Right lobe of liver (tissue), 4 donors: ENCODE measurements at regions not wholly inside any gene's neighbourhood (a gene's known extent, or its start where the extent isn't known, plus 50 kb on each side); places are given as distances from the start of the nearest gene placed in this dataset.

Source experiments
- POLR2A ChIP-seq: fragments of 450-650 bp; IDR thresholded peaks from one replicate; pipeline ENCODE4 v1.6.1; 2017; ENCODE audit warnings: antibody characterized with exemption, mild to moderate bottlenecking
- TF ChIP-seq, protein P1 (sequence below), 4 donors: fragments of 200-600 bp in 3 of 4; fragments of 450-650 bp in 1 of 4; IDR thresholded peaks; one replicate each; pipeline versions ENCODE4 v1.5.1 to v1.8.0; 2016 to 2022; ENCODE audit warnings: antibody characterized with exemption in 4 of 4, mild to moderate bottlenecking in 2 of 4
- donor health status: DM: no; HTN: no; CAD: no.
- donor health status: DM: no; HTN: no; CAD: no.
- donor health status: DM: no; HTN: yes; CAD: no.

DNA sequence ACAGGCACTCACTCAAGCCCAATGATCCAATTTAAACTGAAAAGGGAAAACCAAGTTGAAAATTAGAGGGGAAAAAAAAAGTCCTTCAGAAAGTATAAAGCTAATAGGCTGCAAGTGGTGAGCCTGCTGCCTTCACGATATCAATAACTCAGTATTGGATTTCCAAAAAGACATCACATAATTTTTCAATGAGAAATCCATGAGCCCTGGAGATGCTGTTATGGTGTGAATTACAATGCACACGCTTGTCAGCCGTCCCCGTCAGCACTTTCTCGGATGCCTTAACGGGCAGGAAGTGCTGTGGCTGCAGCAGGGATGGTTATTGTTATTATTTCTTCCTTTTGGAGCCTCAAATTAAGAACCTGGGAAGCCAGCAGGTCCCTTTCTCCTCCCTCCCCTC is 138.5 kb downstream of the DHX35 start:
- no peak for TF ChIP-seq POLR2A
- TF ChIP-seq, protein P1, sequence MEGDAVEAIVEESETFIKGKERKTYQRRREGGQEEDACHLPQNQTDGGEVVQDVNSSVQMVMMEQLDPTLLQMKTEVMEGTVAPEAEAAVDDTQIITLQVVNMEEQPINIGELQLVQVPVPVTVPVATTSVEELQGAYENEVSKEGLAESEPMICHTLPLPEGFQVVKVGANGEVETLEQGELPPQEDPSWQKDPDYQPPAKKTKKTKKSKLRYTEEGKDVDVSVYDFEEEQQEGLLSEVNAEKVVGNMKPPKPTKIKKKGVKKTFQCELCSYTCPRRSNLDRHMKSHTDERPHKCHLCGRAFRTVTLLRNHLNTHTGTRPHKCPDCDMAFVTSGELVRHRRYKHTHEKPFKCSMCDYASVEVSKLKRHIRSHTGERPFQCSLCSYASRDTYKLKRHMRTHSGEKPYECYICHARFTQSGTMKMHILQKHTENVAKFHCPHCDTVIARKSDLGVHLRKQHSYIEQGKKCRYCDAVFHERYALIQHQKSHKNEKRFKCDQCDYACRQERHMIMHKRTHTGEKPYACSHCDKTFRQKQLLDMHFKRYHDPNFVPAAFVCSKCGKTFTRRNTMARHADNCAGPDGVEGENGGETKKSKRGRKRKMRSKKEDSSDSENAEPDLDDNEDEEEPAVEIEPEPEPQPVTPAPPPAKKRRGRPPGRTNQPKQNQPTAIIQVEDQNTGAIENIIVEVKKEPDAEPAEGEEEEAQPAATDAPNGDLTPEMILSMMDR (IDR thresholded peaks at IDR 0.05), result no peak
